ENCODE measurements at regions not wholly inside any gene's neighbourhood (a gene's known extent, or its start where the extent isn't known, plus 50 kb on each side); places are given as distances from the start of the nearest gene placed in this dataset.

GRCh38 chr2:57569396-57569795, 477.2 kb upstream of the VRK2 start:
- Histone ChIP-seq H3K4me1 (ENCODE audit: control insufficient read depth, insufficient read depth, low read length) (no peaks in the 10 kb centered on the region), H3K27me3 (replicated peaks; ENCODE audit: control insufficient read depth, insufficient read depth, low read length) (no peaks in the 10 kb centered on the region), H3K9ac (ENCODE audit: low read length) (no peak overlapping the region), H3K4me3 (ENCODE audit: low read length) (no peak overlapping the region), H3K9me3 (ENCODE audit: control insufficient read depth, low read length) (no peaks in the 10 kb centered on the region), H3K36me3 (ENCODE audit: control insufficient read depth, insufficient read depth, low read length, severe bottlenecking) (no peaks in the 10 kb centered on the region)
- DNase-seq (ENCODE audit: low read depth), result no peak

GRCh38 chr2:57570961-57571360, 475.6 kb upstream of the VRK2 start:
- Histone ChIP-seq H3K27me3 (replicated peaks; ENCODE audit: control insufficient read depth, insufficient read depth, low read length) (no peaks in the 10 kb centered on the region), H3K36me3 (ENCODE audit: control insufficient read depth, insufficient read depth, low read length, severe bottlenecking) (no peaks in the 10 kb centered on the region), H3K4me3 (ENCODE audit: low read length) (no peak overlapping the region), H3K9ac (ENCODE audit: low read length) (no peak overlapping the region), H3K4me1 (ENCODE audit: control insufficient read depth, insufficient read depth, low read length) (no peaks in the 10 kb centered on the region), H3K9me3 (ENCODE audit: control insufficient read depth, low read length) (no peaks in the 10 kb centered on the region)
- DNase-seq (ENCODE audit: low read depth), result no peak

- Histone ChIP-seq H3K27me3 (replicated peaks; ENCODE audit: control insufficient read depth, insufficient read depth, low read length) (no peaks in the 10 kb centered on the region), H3K36me3 (ENCODE audit: control insufficient read depth, insufficient read depth, low read length, severe bottlenecking) (no peaks in the 10 kb centered on the region), H3K4me3 (ENCODE audit: low read length) (no peak overlapping the region), H3K4me1 (ENCODE audit: control insufficient read depth, insufficient read depth, low read length) (no peaks in the 10 kb centered on the region), H3K9ac (ENCODE audit: low read length) (no peak overlapping the region), H3K9me3 (ENCODE audit: control insufficient read depth, low read length) (no peaks in the 10 kb centered on the region)
- no peak for DNase-seq (ENCODE audit: low read depth)
These were observed 470.8 kb upstream of the VRK2 start for GRCh38 chr2:57575700-57576268.

GRCh38 chr2:57576983-57577382, 469.6 kb upstream of the VRK2 start:
- DNase-seq (ENCODE audit: low read depth), result no peak
- H3K9me3 ChIP-seq (ENCODE audit: control insufficient read depth, low read length), result no peaks in the 10 kb centered on the region
- H3K4me3 ChIP-seq (ENCODE audit: low read length), result no peak overlapping the region
- no peaks in the 10 kb centered on the region for H3K4me1 ChIP-seq (ENCODE audit: control insufficient read depth, insufficient read depth, low read length)
- no peaks in the 10 kb centered on the region for H3K36me3 ChIP-seq (ENCODE audit: control insufficient read depth, insufficient read depth, low read length, severe bottlenecking)
- H3K9ac ChIP-seq (ENCODE audit: low read length), result no peak overlapping the region
- H3K27me3 ChIP-seq (replicated peaks; ENCODE audit: control insufficient read depth, insufficient read depth, low read length), result no peaks in the 10 kb centered on the region

- Histone ChIP-seq H3K9ac (ENCODE audit: low read length) (no peak overlapping the region), H3K36me3 (ENCODE audit: control insufficient read depth, insufficient read depth, low read length, severe bottlenecking) (no peaks in the 10 kb centered on the region), H3K9me3 (ENCODE audit: control insufficient read depth, low read length) (peaks cover 5% of the 10 kb centered on the region), H3K4me3 (ENCODE audit: low read length) (no peak overlapping the region), H3K27me3 (replicated peaks; ENCODE audit: control insufficient read depth, insufficient read depth, low read length) (no peaks in the 10 kb centered on the region), H3K4me1 (ENCODE audit: control insufficient read depth, insufficient read depth, low read length) (no peaks in the 10 kb centered on the region)
- DNase-seq (ENCODE audit: low read depth), result peak; percentile 14
These were observed 448.7 kb upstream of the VRK2 start for GRCh38 chr2:57597940-57598339.

- H3K9me3 ChIP-seq (ENCODE audit: control insufficient read depth, low read length), result peaks cover 5% of the 10 kb centered on the region
- no peaks in the 10 kb centered on the region for H3K4me1 ChIP-seq (ENCODE audit: control insufficient read depth, insufficient read depth, low read length)
- H3K36me3 ChIP-seq (ENCODE audit: control insufficient read depth, insufficient read depth, low read length, severe bottlenecking), result no peaks in the 10 kb centered on the region
- no peak overlapping the region for H3K9ac ChIP-seq (ENCODE audit: low read length)
- no peak overlapping the region for H3K4me3 ChIP-seq (ENCODE audit: low read length)
- DNase-seq (ENCODE audit: low read depth), result no peak
- no peaks in the 10 kb centered on the region for H3K27me3 ChIP-seq (replicated peaks; ENCODE audit: control insufficient read depth, insufficient read depth, low read length)
These were observed 448.1 kb upstream of the VRK2 start for GRCh38 chr2:57598551-57598950.

- Histone ChIP-seq H3K9me3 (ENCODE audit: control insufficient read depth, low read length) (no peaks in the 10 kb centered on the region), H3K36me3 (ENCODE audit: control insufficient read depth, insufficient read depth, low read length, severe bottlenecking) (no peaks in the 10 kb centered on the region), H3K27me3 (replicated peaks; ENCODE audit: control insufficient read depth, insufficient read depth, low read length) (no peaks in the 10 kb centered on the region), H3K4me1 (ENCODE audit: control insufficient read depth, insufficient read depth, low read length) (no peaks in the 10 kb centered on the region), H3K4me3 (ENCODE audit: low read length) (no peak overlapping the region), H3K9ac (ENCODE audit: low read length) (no peak overlapping the region)
- no peak for DNase-seq (ENCODE audit: low read depth)
These were observed 443.9 kb upstream of the VRK2 start for GRCh38 chr2:57602733-57603132.

- H3K4me1 ChIP-seq (ENCODE audit: control insufficient read depth, insufficient read depth, low read length), result no peaks in the 10 kb centered on the region
- H3K9me3 ChIP-seq (ENCODE audit: control insufficient read depth, low read length), result no peaks in the 10 kb centered on the region
- no peak overlapping the region for H3K4me3 ChIP-seq (ENCODE audit: low read length)
- no peak overlapping the region for H3K9ac ChIP-seq (ENCODE audit: low read length)
- H3K27me3 ChIP-seq (replicated peaks; ENCODE audit: control insufficient read depth, insufficient read depth, low read length), result no peaks in the 10 kb centered on the region
- H3K36me3 ChIP-seq (ENCODE audit: control insufficient read depth, insufficient read depth, low read length, severe bottlenecking), result no peaks in the 10 kb centered on the region
- DNase-seq (ENCODE audit: low read depth), result no peak
These were observed 431.6 kb upstream of the VRK2 start for GRCh38 chr2:57614988-57615387.

GRCh38 chr2:57615855-57616556, 430.6 kb upstream of the VRK2 start:
- no peak overlapping the region for H3K9ac ChIP-seq (ENCODE audit: low read length)
- no peak for DNase-seq (ENCODE audit: low read depth)
- H3K4me1 ChIP-seq (ENCODE audit: control insufficient read depth, insufficient read depth, low read length), result no peaks in the 10 kb centered on the region
- no peak overlapping the region for H3K4me3 ChIP-seq (ENCODE audit: low read length)
- H3K36me3 ChIP-seq (ENCODE audit: control insufficient read depth, insufficient read depth, low read length, severe bottlenecking), result no peaks in the 10 kb centered on the region
- no peaks in the 10 kb centered on the region for H3K9me3 ChIP-seq (ENCODE audit: control insufficient read depth, low read length)
- no peaks in the 10 kb centered on the region for H3K27me3 ChIP-seq (replicated peaks; ENCODE audit: control insufficient read depth, insufficient read depth, low read length)

- Histone ChIP-seq H3K27me3 (replicated peaks; ENCODE audit: control insufficient read depth, insufficient read depth, low read length) (no peaks in the 10 kb centered on the region), H3K36me3 (ENCODE audit: control insufficient read depth, insufficient read depth, low read length, severe bottlenecking) (no peaks in the 10 kb centered on the region), H3K4me3 (ENCODE audit: low read length) (no peak overlapping the region), H3K9ac (ENCODE audit: low read length) (no peak overlapping the region), H3K9me3 (ENCODE audit: control insufficient read depth, low read length) (no peaks in the 10 kb centered on the region), H3K4me1 (ENCODE audit: control insufficient read depth, insufficient read depth, low read length) (no peaks in the 10 kb centered on the region)
- no peak for DNase-seq (ENCODE audit: low read depth)
These were observed 429.3 kb upstream of the VRK2 start for GRCh38 chr2:57617318-57617717.

- H3K27me3 ChIP-seq (replicated peaks; ENCODE audit: control insufficient read depth, insufficient read depth, low read length), result no peaks in the 10 kb centered on the region
- no peak overlapping the region for H3K4me3 ChIP-seq (ENCODE audit: low read length)
- no peaks in the 10 kb centered on the region for H3K9me3 ChIP-seq (ENCODE audit: control insufficient read depth, low read length)
- no peaks in the 10 kb centered on the region for H3K4me1 ChIP-seq (ENCODE audit: control insufficient read depth, insufficient read depth, low read length)
- H3K9ac ChIP-seq (ENCODE audit: low read length), result no peak overlapping the region
- H3K36me3 ChIP-seq (ENCODE audit: control insufficient read depth, insufficient read depth, low read length, severe bottlenecking), result no peaks in the 10 kb centered on the region
- no peak for DNase-seq (ENCODE audit: low read depth)
These were observed 425.4 kb upstream of the VRK2 start for GRCh38 chr2:57621122-57621663.
